ENCODE measurements at regions not wholly inside any gene's neighbourhood (a gene's known extent, or its start where the extent isn't known, plus 50 kb on each side); places are given as distances from the start of the nearest gene placed in this dataset.

GRCh38 chr18:43797347-43797746 lies 520.1 kb upstream of the SYT4 start:
- no peak for TF ChIP-seq CTCF (IDR thresholded peaks at IDR 0.05; ENCODE audit: insufficient read depth, low read length, poor library complexity, severe bottlenecking)
- no peak for DNase-seq (ENCODE audit: extremely low read depth, insufficient read length)
- Histone ChIP-seq H3K27me3 (replicated peaks; ENCODE audit: control insufficient read depth, insufficient read depth, low read length) (no peaks in the 10 kb centered on the region), H3K4me3 (replicated peaks; ENCODE audit: low read depth, low read length) (no peak overlapping the region), H3K36me3 (ENCODE audit: control insufficient read depth, insufficient read depth, low read length) (no peaks in the 10 kb centered on the region)

- H3K4me3 ChIP-seq (replicated peaks; ENCODE audit: low read depth, low read length), result no peak overlapping the region
- H3K27me3 ChIP-seq (replicated peaks; ENCODE audit: control insufficient read depth, insufficient read depth, low read length), result no peaks in the 10 kb centered on the region
- no peaks in the 10 kb centered on the region for H3K36me3 ChIP-seq (ENCODE audit: control insufficient read depth, insufficient read depth, low read length)
- DNase-seq (ENCODE audit: extremely low read depth, insufficient read length), result no peak
- TF ChIP-seq CTCF (IDR thresholded peaks at IDR 0.05; ENCODE audit: insufficient read depth, low read length, poor library complexity, severe bottlenecking), result no peak
Observed at GRCh38 chr18:43800584-43800983, 523.3 kb upstream of the SYT4 start.

GRCh38 chr18:43805646-43806194 lies 528.4 kb upstream of the SYT4 start:
- DNase-seq (ENCODE audit: extremely low read depth, insufficient read length), result no peak
- no peak overlapping the region for H3K4me3 ChIP-seq (replicated peaks; ENCODE audit: low read depth, low read length)
- H3K27me3 ChIP-seq (replicated peaks; ENCODE audit: control insufficient read depth, insufficient read depth, low read length), result no peaks in the 10 kb centered on the region
- H3K36me3 ChIP-seq (ENCODE audit: control insufficient read depth, insufficient read depth, low read length), result no peaks in the 10 kb centered on the region
- no peak for TF ChIP-seq CTCF (IDR thresholded peaks at IDR 0.05; ENCODE audit: insufficient read depth, low read length, poor library complexity, severe bottlenecking)

- H3K4me3 ChIP-seq (replicated peaks; ENCODE audit: low read depth, low read length), result no peak overlapping the region
- DNase-seq (ENCODE audit: extremely low read depth, insufficient read length), result no peak
- no peaks in the 10 kb centered on the region for H3K36me3 ChIP-seq (ENCODE audit: control insufficient read depth, insufficient read depth, low read length)
- H3K27me3 ChIP-seq (replicated peaks; ENCODE audit: control insufficient read depth, insufficient read depth, low read length), result no peaks in the 10 kb centered on the region
- TF ChIP-seq CTCF (IDR thresholded peaks at IDR 0.05; ENCODE audit: insufficient read depth, low read length, poor library complexity, severe bottlenecking), result no peak
Observed at GRCh38 chr18:43812627-43813026, 535.3 kb upstream of the SYT4 start.

- Histone ChIP-seq H3K36me3 (ENCODE audit: control insufficient read depth, insufficient read depth, low read length) (no peaks in the 10 kb centered on the region), H3K27me3 (replicated peaks; ENCODE audit: control insufficient read depth, insufficient read depth, low read length) (no peaks in the 10 kb centered on the region), H3K4me3 (replicated peaks; ENCODE audit: low read depth, low read length) (no peak overlapping the region)
- TF ChIP-seq CTCF (IDR thresholded peaks at IDR 0.05; ENCODE audit: insufficient read depth, low read length, poor library complexity, severe bottlenecking), result no peak
- DNase-seq (ENCODE audit: extremely low read depth, insufficient read length), result no peak
Observed at GRCh38 chr18:43819397-43819796, 542.1 kb upstream of the SYT4 start.

- Histone ChIP-seq H3K4me3 (replicated peaks; ENCODE audit: low read depth, low read length) (no peak overlapping the region), H3K36me3 (ENCODE audit: control insufficient read depth, insufficient read depth, low read length) (no peaks in the 10 kb centered on the region), H3K27me3 (replicated peaks; ENCODE audit: control insufficient read depth, insufficient read depth, low read length) (no peaks in the 10 kb centered on the region)
- no peak for DNase-seq (ENCODE audit: extremely low read depth, insufficient read length)
- TF ChIP-seq CTCF (IDR thresholded peaks at IDR 0.05; ENCODE audit: insufficient read depth, low read length, poor library complexity, severe bottlenecking), result no peak
Observed at GRCh38 chr18:43819873-43820272, 542.6 kb upstream of the SYT4 start.

All from GM06990 (cell line).